Cerebellar cortex (tissue), 1 donor: ENCODE measurements at regions not wholly inside any gene's neighbourhood (a gene's known extent, or its start where the extent isn't known, plus 50 kb on each side); places are given as distances from the start of the nearest gene placed in this dataset.
"Not testable (repeated sequence)": the region's sequence is repeated elsewhere in the genome, so short reads cannot be mapped to it uniquely, and the experiment has no call there.

Experiments used
- DNase-seq: peaks from one replicate; pipeline ENCODE4 v3.0.0-alpha.2; 2015; ENCODE audit warnings: low spot score

- DNase-seq, result no peak
Observed at GRCh38 chr1:233473549-233474204, 140.2 kb upstream of the KCNK1 start.

GRCh38 chr1:233477359-233477758, 136.5 kb upstream of the KCNK1 start:
- peak; percentile 84 for DNase-seq

GRCh38 chr1:233478611-233479010, 135.3 kb upstream of the KCNK1 start:
- DNase-seq, result peak; percentile 16

- peak; percentile 49 for DNase-seq
Observed at GRCh38 chr1:233479110-233479890, 134.6 kb upstream of the KCNK1 start.

- DNase-seq, result no peak
Observed at GRCh38 chr1:233480198-233480597, 133.7 kb upstream of the KCNK1 start.

- no peak for DNase-seq
Observed at GRCh38 chr1:233482388-233482787, 131.5 kb upstream of the KCNK1 start.

GRCh38 chr1:233485385-233485784, 128.5 kb upstream of the KCNK1 start:
- no peak for DNase-seq

- no peak for DNase-seq
Observed at GRCh38 chr1:233485809-233486398, 128.0 kb upstream of the KCNK1 start.

GRCh38 chr1:233487408-233487807, 126.5 kb upstream of the KCNK1 start:
- DNase-seq, result no peak

GRCh38 chr1:233489411-233489810, 124.5 kb upstream of the KCNK1 start:
- DNase-seq, result no peak

GRCh38 chr1:233490488-233490887, 123.4 kb upstream of the KCNK1 start:
- peak; percentile 97 for DNase-seq

GRCh38 chr1:233491953-233492620, 121.8 kb upstream of the KCNK1 start:
- no peak for DNase-seq

- no peak for DNase-seq
Observed at GRCh38 chr1:233496993-233497392, 116.9 kb upstream of the KCNK1 start.

- no peak for DNase-seq
Observed at GRCh38 chr1:233497679-233498078, 116.2 kb upstream of the KCNK1 start.

- peak; percentile 81 for DNase-seq
Observed at GRCh38 chr1:233500106-233500505, 113.8 kb upstream of the KCNK1 start.

- peak; percentile 84 for DNase-seq
Observed at GRCh38 chr1:233503366-233503954, 110.4 kb upstream of the KCNK1 start.

- no peak for DNase-seq
Observed at GRCh38 chr1:233505130-233505529, 108.8 kb upstream of the KCNK1 start.

- DNase-seq, result not testable (repeated sequence)
Observed at GRCh38 chr1:233505889-233506288, 108.0 kb upstream of the KCNK1 start.

GRCh38 chr1:233509526-233509925, 104.4 kb upstream of the KCNK1 start:
- no peak for DNase-seq

- DNase-seq, result peak; percentile 96
Observed at GRCh38 chr1:233512538-233512937, 101.4 kb upstream of the KCNK1 start.

- DNase-seq, result no peak
Observed at GRCh38 chr1:233513431-233513830, 100.5 kb upstream of the KCNK1 start.

GRCh38 chr1:233514946-233515391, 98.9 kb upstream of the KCNK1 start:
- DNase-seq, result no peak
